Stomach (tissue), 4 donors: ENCODE measurements at regions not wholly inside any gene's neighbourhood (a gene's known extent, or its start where the extent isn't known, plus 50 kb on each side); places are given as distances from the start of the nearest gene placed in this dataset.

Source experiments
- POLR2AphosphoS5 ChIP-seq, 3 donors: sonication (generic); formaldehyde crosslinking; IDR thresholded peaks; one replicate each; pipeline ENCODE4 v1.6.1; 2016; ENCODE audit warnings: antibody characterized with exemption in 3 of 3
- TF ChIP-seq, protein P1 (sequence below), 7 experiments: fragments of 450-650 bp in 4 of 7; fragments of 200-600 bp in 3 of 7; sonication (generic) in 3 of 7; IDR thresholded peaks; one replicate each; pipeline ENCODE4 v1.5.1; 2016 to 2019; ENCODE audit warnings: antibody characterized with exemption in 7 of 7, control low read depth in 2 of 7, mild to moderate bottlenecking in 1 of 7

DNA sequence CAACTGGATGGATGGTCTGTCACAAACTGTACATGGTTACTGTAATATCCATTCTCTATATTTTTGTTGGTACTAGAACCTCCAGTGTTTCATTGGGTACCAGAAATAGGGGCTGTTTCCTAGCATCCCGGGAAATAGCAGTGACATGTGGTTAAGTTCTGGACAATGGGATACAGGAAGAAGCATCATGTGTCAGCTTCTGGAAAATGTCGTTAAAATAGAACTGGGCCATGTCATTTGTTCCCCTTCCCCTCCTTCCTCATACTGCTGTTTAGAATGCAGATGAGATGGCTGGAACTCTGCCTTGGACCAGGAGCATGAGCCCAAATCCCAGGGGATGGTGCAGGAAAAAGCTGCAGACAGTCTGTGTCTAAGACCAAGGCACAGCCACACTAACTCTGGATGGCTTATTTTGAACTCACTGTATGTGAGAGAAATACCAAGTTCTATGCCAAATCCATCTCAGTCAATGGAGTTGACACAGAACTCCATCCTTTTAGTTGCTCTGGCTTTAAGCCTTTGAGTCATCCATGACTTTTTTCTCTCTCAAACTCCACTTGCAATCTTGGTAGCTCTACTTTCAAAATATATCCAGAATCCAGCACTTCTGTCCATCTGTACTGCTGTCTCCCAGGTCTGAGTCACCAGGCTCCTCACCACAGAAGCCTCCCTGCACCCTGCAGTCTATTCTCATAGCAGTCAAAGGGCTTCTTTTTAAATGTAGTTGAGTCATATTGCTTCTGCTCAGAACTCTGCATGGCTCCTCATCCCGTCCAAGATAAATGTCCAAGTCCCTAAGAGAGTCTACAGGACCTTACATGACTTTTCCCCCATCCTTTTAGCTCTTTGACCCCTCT lies 184.2 kb downstream of the NSG2 start:
- TF ChIP-seq, protein P1, sequence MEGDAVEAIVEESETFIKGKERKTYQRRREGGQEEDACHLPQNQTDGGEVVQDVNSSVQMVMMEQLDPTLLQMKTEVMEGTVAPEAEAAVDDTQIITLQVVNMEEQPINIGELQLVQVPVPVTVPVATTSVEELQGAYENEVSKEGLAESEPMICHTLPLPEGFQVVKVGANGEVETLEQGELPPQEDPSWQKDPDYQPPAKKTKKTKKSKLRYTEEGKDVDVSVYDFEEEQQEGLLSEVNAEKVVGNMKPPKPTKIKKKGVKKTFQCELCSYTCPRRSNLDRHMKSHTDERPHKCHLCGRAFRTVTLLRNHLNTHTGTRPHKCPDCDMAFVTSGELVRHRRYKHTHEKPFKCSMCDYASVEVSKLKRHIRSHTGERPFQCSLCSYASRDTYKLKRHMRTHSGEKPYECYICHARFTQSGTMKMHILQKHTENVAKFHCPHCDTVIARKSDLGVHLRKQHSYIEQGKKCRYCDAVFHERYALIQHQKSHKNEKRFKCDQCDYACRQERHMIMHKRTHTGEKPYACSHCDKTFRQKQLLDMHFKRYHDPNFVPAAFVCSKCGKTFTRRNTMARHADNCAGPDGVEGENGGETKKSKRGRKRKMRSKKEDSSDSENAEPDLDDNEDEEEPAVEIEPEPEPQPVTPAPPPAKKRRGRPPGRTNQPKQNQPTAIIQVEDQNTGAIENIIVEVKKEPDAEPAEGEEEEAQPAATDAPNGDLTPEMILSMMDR (IDR thresholded peaks at IDR 0.05), result no peak
- no peak for TF ChIP-seq POLR2AphosphoS5 (IDR thresholded peaks at IDR 0.05)
